Thoracic aorta (tissue), 2 donors: ENCODE measurements at regions not wholly inside any gene's neighbourhood (a gene's known extent, or its start where the extent isn't known, plus 50 kb on each side); places are given as distances from the start of the nearest gene placed in this dataset.

Experiments
- ATAC-seq: fragments of 150-250 bp; one replicate; pipeline ENCODE4 v1.8.0; 2017; ENCODE audit warnings: low read depth; ENCODE audit not compliant: insufficient number of reproducible peaks, low FRiP score
- DNase-seq: peaks from one replicate; pipeline ENCODE4 v3.0.0-alpha.2; 2020; ENCODE audit warnings: low spot score
- H3K27ac ChIP-seq, 2 donors: fragments of 200-600 bp; sonication (generic); 1 replicate in 1 of 2; 2 replicates in 1 of 2; pipeline ENCODE4 v1.5.1; 2016; ENCODE audit warnings: mild to moderate bottlenecking in 2 of 2, moderate library complexity in 2 of 2
- H3K27me3 ChIP-seq: fragments of 200-600 bp; sonication (generic); replicated peaks from 2 replicates; pipeline ENCODE4 v1.6.0; 2016; ENCODE audit warnings: mild to moderate bottlenecking; ENCODE audit not compliant: insufficient read depth
- H3K36me3 ChIP-seq: fragments of 200-600 bp; sonication (generic); one replicate; pipeline ENCODE4 v1.5.1; 2016
- H3K4me1 ChIP-seq, 2 donors: fragments of 200-600 bp; sonication (generic); 1 replicate in 1 of 2; 2 replicates in 1 of 2; pipeline versions ENCODE4 v1.5.1 to v1.6.0; 2016; ENCODE audit warnings: low read depth in 2 of 2, mild to moderate bottlenecking in 1 of 2; ENCODE audit not compliant: control insufficient read depth in 1 of 2
- H3K4me3 ChIP-seq: fragments of 200-600 bp; sonication (generic); 2 replicates; pipeline ENCODE4 v1.5.1; 2016; ENCODE audit warnings: mild to moderate bottlenecking
- H3K9me3 ChIP-seq: fragments of 200-600 bp; sonication (generic); 2 replicates; pipeline ENCODE4 v1.5.1; 2016
- TF ChIP-seq, protein P1 (sequence below): fragments of 200-600 bp; sonication (generic); IDR thresholded peaks from one replicate; pipeline ENCODE4 v1.5.1; 2019; ENCODE audit warnings: antibody characterized with exemption

GRCh38 chr7:16023503-16023902 is 337.0 kb upstream of the MEOX2 start:
- DNase-seq (no peak), ATAC-seq (no peak)
- Histone ChIP-seq H3K9me3 (no peaks in the 10 kb centered on the region), H3K27ac (no peak overlapping the region), H3K27me3 (no peaks in the 10 kb centered on the region), H3K4me1 (peaks cover 17 to 39% of the 10 kb centered on the region in 2 donors), H3K4me3 (no peak overlapping the region), H3K36me3 (no peaks in the 10 kb centered on the region)
- TF ChIP-seq, protein P1, sequence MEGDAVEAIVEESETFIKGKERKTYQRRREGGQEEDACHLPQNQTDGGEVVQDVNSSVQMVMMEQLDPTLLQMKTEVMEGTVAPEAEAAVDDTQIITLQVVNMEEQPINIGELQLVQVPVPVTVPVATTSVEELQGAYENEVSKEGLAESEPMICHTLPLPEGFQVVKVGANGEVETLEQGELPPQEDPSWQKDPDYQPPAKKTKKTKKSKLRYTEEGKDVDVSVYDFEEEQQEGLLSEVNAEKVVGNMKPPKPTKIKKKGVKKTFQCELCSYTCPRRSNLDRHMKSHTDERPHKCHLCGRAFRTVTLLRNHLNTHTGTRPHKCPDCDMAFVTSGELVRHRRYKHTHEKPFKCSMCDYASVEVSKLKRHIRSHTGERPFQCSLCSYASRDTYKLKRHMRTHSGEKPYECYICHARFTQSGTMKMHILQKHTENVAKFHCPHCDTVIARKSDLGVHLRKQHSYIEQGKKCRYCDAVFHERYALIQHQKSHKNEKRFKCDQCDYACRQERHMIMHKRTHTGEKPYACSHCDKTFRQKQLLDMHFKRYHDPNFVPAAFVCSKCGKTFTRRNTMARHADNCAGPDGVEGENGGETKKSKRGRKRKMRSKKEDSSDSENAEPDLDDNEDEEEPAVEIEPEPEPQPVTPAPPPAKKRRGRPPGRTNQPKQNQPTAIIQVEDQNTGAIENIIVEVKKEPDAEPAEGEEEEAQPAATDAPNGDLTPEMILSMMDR = no peak

DNA sequence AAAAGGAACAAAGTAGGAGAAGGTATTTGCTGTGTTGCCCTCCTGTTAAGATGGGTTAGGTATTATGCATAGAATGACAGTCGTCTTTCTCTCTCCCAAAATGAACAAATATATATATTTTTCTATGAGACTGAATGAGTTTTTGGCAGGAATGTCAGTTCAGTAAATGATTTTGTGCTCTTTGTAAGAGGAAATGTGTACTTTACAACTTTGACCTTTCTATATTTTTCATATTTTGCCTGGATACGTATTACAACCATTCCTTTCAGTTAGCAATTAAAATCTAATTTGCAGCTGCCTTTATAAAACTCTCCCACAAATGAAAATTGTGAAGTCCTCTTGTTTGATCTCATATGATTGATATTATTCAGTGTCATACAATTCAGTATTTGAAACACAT is 336.6 kb upstream of the MEOX2 start:
- TF ChIP-seq, protein P1 = no peak
- DNase-seq = no peak
- peaks cover 17 to 37% of the 10 kb centered on the region in 2 donors for H3K4me1 ChIP-seq

DNA sequence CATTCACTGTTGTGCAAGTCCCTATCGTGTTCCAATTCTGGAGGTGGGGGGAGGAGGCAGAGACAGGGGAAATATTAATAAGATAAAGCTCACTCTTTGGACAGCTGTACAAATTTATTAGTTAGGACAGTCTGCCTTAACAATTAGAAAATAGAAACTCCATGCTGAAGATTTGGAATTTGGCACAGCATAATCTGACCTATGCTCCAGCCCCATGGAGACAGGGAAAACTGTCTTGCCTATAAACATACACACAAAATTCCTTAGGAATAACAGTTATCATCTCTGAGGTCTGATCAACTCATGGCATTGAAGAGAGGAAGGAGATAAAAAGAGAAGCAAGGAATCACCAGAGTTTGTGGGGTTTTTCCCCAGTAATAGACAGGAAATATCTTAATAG is 335.4 kb upstream of the MEOX2 start:
- no peak overlapping the region for H3K27ac ChIP-seq
- H3K4me1 ChIP-seq = peaks cover 14 to 25% of the 10 kb centered on the region in 2 donors
- ATAC-seq = no peak
- H3K36me3 ChIP-seq = no peaks in the 10 kb centered on the region
- no peaks in the 10 kb centered on the region for H3K9me3 ChIP-seq
- no peaks in the 10 kb centered on the region for H3K27me3 ChIP-seq
- no peak overlapping the region for H3K4me3 ChIP-seq
- DNase-seq = no peak
- TF ChIP-seq, protein P1 = no peak

More for the DNA sequence above, 336.6 kb upstream of the MEOX2 start:
- Histone ChIP-seq H3K27me3 (no peaks in the 10 kb centered on the region), H3K9me3 (no peaks in the 10 kb centered on the region), H3K4me3 (no peak overlapping the region), H3K36me3 (no peaks in the 10 kb centered on the region), H3K27ac (no peak overlapping the region)
- ATAC-seq = no peak

GRCh38 chr7:16015981-16016380 is 329.5 kb upstream of the MEOX2 start:
- H3K4me3 ChIP-seq = no peak overlapping the region
- ATAC-seq (no peak), DNase-seq (no peak)
- H3K4me1 ChIP-seq = no peaks in the 10 kb centered on the region
- TF ChIP-seq, protein P1 = no peak
- no peak overlapping the region for H3K27ac ChIP-seq
- no peaks in the 10 kb centered on the region for H3K36me3 ChIP-seq
- H3K9me3 ChIP-seq = no peaks in the 10 kb centered on the region
- no peaks in the 10 kb centered on the region for H3K27me3 ChIP-seq

GRCh38 chr7:16014031-16014430 is 327.5 kb upstream of the MEOX2 start:
- no peak for ATAC-seq
- Histone ChIP-seq H3K4me1 (no peaks in the 10 kb centered on the region), H3K36me3 (no peaks in the 10 kb centered on the region), H3K27me3 (no peaks in the 10 kb centered on the region), H3K9me3 (peaks cover 6% of the 10 kb centered on the region), H3K27ac (no peak overlapping the region), H3K4me3 (no peak overlapping the region)
- TF ChIP-seq, protein P1 = no peak
- no peak for DNase-seq
